ENCODE measurements at regions not wholly inside any gene's neighbourhood (a gene's known extent, or its start where the extent isn't known, plus 50 kb on each side); places are given as distances from the start of the nearest gene placed in this dataset.

DNA sequence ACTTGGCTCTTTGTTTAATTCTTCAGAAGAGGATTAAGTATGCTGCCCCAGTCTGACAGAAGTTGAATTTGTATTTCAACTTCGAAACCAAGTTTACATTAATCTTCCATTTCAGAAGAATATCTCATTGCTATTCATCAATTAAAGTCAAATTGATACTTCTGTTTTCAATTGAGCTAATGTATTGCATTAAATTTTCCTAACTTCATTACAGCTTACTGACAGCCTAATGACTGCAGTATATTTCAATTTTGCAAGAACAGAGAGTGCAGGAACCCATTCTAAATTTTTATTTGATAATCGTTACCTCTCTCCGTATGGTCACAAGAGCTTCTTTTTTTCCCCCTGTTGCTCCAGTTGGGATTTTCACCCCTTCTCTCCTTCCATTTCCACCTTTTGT lies 218.0 kb downstream of the CALCRL start:
- Histone ChIP-seq H3K4me3 (ENCODE audit: low read length) (no peak overlapping the region), H3K4me1 (ENCODE audit: control insufficient read depth, low read depth, low read length) (peaks cover 6% of the 10 kb centered on the region), H3K36me3 (ENCODE audit: control insufficient read depth, low read depth, low read length) (no peaks in the 10 kb centered on the region), H3K9me3 (ENCODE audit: control insufficient read depth, low read depth, low read length) (no peaks in the 10 kb centered on the region), H3K9ac (ENCODE audit: low read length) (no peak overlapping the region), H3K27ac (ENCODE audit: low read length) (no peak overlapping the region), H3K27me3 (ENCODE audit: control insufficient read depth, insufficient read depth, low read length) (no peaks in the 10 kb centered on the region)

DNA sequence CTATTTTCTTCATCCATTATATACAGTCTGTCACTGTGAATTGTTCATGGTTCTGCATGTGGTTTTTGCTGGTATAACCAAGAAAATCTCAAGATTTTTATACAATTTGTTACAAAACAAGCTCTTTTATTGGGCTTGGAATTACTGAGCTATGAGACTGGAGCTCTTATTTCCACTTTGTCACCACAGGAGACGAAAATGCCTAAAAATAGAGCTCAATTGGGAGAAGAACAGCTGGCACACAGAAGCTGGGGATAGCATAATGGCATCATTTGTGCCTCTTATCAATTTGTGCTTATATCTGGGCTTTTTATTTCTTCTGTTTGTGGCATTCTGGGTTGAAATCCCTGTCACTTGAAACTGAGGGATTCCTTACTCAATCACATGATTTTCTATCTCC lies 219.1 kb downstream of the CALCRL start:
- Histone ChIP-seq H3K27me3 (ENCODE audit: control insufficient read depth, insufficient read depth, low read length) (no peaks in the 10 kb centered on the region), H3K4me3 (ENCODE audit: low read length) (no peak overlapping the region), H3K9ac (ENCODE audit: low read length) (no peak overlapping the region), H3K9me3 (ENCODE audit: control insufficient read depth, low read depth, low read length) (peaks cover 7% of the 10 kb centered on the region), H3K36me3 (ENCODE audit: control insufficient read depth, low read depth, low read length) (no peaks in the 10 kb centered on the region), H3K4me1 (ENCODE audit: control insufficient read depth, low read depth, low read length) (peaks cover 14% of the 10 kb centered on the region), H3K27ac (ENCODE audit: low read length) (no peak overlapping the region)

DNA sequence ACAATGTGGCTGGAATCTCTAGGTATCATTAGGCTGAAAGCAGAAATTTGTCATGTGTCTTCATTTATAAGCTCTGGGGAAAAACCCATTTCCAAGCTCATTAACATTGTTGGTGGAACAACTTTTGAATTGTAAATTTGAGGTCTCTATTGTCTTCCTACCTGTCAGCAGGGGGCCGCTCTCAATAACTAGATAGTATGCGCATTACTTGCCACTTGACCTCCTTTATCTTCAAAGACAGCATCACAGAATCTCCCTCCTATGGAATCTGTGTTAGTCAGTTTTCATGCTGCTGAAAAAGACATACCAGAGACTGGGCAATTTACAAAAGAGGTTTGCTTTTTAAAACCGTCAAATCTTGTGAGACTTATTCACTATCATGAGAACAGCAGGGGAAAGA lies 223.1 kb downstream of the CALCRL start:
- peaks cover 22% of the 10 kb centered on the region for H3K9me3 ChIP-seq (ENCODE audit: control insufficient read depth, low read depth, low read length)

DNA sequence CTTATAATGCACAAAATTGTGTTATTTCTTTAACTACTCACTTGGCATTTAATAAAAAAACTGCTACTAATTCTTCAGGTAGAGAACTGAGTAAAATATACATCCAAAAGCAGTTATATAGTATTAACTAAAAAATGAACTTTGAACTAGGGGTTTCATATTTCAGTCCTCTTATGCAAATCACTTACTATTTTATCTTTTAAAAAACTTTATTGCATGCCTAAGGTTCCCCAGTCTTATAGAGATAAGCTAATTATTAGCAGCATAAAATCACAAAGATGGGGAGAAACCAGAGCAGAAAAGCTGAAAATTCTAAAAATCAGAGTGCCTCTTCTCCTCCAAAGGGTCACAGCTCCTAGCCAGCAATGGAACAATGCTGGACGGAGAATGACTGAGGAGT lies 228.0 kb downstream of the CALCRL start:
- Histone ChIP-seq H3K9ac (ENCODE audit: low read length) (no peak overlapping the region), H3K4me1 (ENCODE audit: control insufficient read depth, low read depth, low read length) (peaks cover 14% of the 10 kb centered on the region), H3K4me3 (ENCODE audit: low read length) (no peak overlapping the region), H3K27ac (ENCODE audit: low read length) (no peak overlapping the region), H3K9me3 (ENCODE audit: control insufficient read depth, low read depth, low read length) (peaks cover 22% of the 10 kb centered on the region), H3K36me3 (ENCODE audit: control insufficient read depth, low read depth, low read length) (no peaks in the 10 kb centered on the region), H3K27me3 (ENCODE audit: control insufficient read depth, insufficient read depth, low read length) (no peaks in the 10 kb centered on the region)

More for the DNA sequence above, 223.1 kb downstream of the CALCRL start:
- H3K36me3 ChIP-seq (ENCODE audit: control insufficient read depth, low read depth, low read length), result no peaks in the 10 kb centered on the region
- peaks cover 14% of the 10 kb centered on the region for H3K4me1 ChIP-seq (ENCODE audit: control insufficient read depth, low read depth, low read length)
- H3K27ac ChIP-seq (ENCODE audit: low read length), result no peak overlapping the region
- no peak overlapping the region for H3K9ac ChIP-seq (ENCODE audit: low read length)
- H3K27me3 ChIP-seq (ENCODE audit: control insufficient read depth, insufficient read depth, low read length), result no peaks in the 10 kb centered on the region
- peak overlapping the region; percentile 29 for H3K4me3 ChIP-seq (ENCODE audit: low read length)

DNA sequence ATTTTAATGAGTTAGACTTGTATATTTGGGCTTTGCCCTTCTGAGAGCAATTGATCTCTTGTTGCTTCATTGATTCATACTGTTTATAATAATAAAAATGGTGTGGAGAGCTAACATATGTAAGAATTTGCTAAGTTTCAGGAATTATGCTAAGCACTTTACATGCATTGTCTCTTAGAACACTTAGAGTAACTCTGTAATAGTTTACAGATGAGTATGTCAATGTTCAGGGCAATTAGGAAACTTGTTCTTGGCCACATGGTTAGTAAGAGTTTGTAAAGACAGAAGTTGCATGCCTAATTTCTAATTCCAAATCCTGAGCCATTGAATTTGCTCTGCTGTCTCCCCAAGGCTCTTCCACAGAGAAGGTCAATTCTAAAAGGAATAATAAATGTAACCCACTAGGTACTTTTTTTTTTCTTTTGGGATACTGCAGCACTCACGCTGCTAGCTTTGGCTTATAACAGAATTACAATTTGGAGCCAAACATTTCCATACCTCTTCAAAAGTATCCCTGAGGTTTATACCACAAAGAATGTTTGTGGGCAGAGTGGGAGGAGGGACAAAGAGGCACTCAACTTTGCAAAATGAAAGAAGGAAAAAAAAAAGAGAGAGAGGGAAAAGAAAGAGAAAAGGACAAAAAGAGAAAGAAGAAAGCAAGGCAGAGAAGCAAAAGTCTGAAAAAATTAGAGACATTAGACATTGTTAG lies 232.4 kb downstream of the CALCRL start:
- Histone ChIP-seq H3K9me3 (ENCODE audit: control insufficient read depth, low read depth, low read length) (no peaks in the 10 kb centered on the region), H3K36me3 (ENCODE audit: control insufficient read depth, low read depth, low read length) (no peaks in the 10 kb centered on the region), H3K4me1 (ENCODE audit: control insufficient read depth, low read depth, low read length) (peaks cover 5% of the 10 kb centered on the region), H3K9ac (ENCODE audit: low read length) (no peak overlapping the region), H3K4me3 (ENCODE audit: low read length) (no peak overlapping the region), H3K27ac (ENCODE audit: low read length) (no peak overlapping the region), H3K27me3 (ENCODE audit: control insufficient read depth, insufficient read depth, low read length) (no peaks in the 10 kb centered on the region)

DNA sequence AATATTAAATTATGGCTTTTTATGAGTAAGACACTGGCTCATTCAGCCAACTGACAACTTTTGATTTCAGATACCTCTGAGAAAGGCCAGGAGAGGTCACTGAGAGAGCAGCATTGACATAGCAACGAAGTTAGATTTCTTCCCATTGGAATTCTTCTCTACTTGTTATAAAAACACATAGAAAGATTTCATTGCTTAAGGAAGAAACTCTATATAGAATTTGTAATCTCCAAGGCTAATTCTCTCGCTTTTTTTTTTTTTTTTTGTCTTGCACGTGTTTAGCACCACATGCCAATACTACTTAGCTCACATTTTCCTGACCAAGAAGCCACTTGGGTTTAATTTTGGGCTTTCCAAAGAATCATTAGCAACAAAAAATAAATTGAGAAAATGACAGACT lies 233.7 kb downstream of the CALCRL start:
- Histone ChIP-seq H3K27me3 (ENCODE audit: control insufficient read depth, insufficient read depth, low read length) (no peaks in the 10 kb centered on the region), H3K9ac (ENCODE audit: low read length) (no peak overlapping the region), H3K4me3 (ENCODE audit: low read length) (no peak overlapping the region), H3K27ac (ENCODE audit: low read length) (no peak overlapping the region), H3K9me3 (ENCODE audit: control insufficient read depth, low read depth, low read length) (no peaks in the 10 kb centered on the region), H3K36me3 (ENCODE audit: control insufficient read depth, low read depth, low read length) (no peaks in the 10 kb centered on the region), H3K4me1 (ENCODE audit: control insufficient read depth, low read depth, low read length) (peaks cover 5% of the 10 kb centered on the region)

DNA sequence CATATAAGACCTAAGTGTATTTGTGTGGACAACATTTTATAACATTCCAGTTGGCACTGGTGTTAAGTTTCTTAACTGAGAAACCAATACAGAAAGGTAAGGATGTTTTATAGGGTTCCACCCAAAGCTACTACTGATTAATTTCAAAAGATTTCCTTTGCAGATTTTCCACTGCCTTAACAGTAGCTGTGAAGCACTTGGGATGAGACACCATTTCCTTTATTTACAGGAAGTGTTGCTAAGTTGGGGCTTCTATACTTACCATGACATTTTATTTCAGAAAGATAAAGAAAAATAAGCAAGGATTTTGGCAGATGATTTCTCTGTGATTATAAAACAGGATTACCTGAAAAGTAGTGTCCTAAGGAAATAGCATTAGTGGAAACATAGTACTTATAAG lies 234.3 kb downstream of the CALCRL start:
- H3K36me3 ChIP-seq (ENCODE audit: control insufficient read depth, low read depth, low read length), result no peaks in the 10 kb centered on the region
- no peak overlapping the region for H3K27ac ChIP-seq (ENCODE audit: low read length)
- H3K9ac ChIP-seq (ENCODE audit: low read length), result no peak overlapping the region
- peaks cover 5% of the 10 kb centered on the region for H3K4me1 ChIP-seq (ENCODE audit: control insufficient read depth, low read depth, low read length)
- no peaks in the 10 kb centered on the region for H3K27me3 ChIP-seq (ENCODE audit: control insufficient read depth, insufficient read depth, low read length)
- no peaks in the 10 kb centered on the region for H3K9me3 ChIP-seq (ENCODE audit: control insufficient read depth, low read depth, low read length)
- H3K4me3 ChIP-seq (ENCODE audit: low read length), result no peak overlapping the region

DNA sequence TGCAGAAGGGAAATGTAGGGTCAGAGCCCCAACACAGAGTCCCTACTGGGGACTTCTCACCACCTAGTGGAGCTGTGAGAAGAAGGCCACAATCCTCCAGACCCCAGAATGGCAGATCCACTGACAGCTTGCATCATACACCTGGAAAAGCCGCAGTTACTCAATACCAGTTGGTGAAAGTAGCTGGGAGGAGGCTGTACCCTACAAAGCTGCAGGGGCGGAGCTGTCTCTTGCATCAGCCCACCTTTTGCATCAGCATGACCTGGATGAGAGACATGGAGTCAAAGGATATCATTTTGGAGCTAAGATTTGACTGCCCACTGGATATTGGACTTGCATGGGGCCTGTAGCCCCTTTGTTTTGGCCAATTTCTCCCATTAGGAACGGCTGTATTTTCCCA lies 237.3 kb downstream of the CALCRL start:
- H3K27ac ChIP-seq (ENCODE audit: low read length), result no peak overlapping the region
- H3K4me3 ChIP-seq (ENCODE audit: low read length), result no peak overlapping the region
- H3K9ac ChIP-seq (ENCODE audit: low read length), result no peak overlapping the region
- H3K36me3 ChIP-seq (ENCODE audit: control insufficient read depth, low read depth, low read length), result no peaks in the 10 kb centered on the region
- H3K4me1 ChIP-seq (ENCODE audit: control insufficient read depth, low read depth, low read length), result peaks cover 4% of the 10 kb centered on the region
- H3K27me3 ChIP-seq (ENCODE audit: control insufficient read depth, insufficient read depth, low read length), result no peaks in the 10 kb centered on the region
- no peaks in the 10 kb centered on the region for H3K9me3 ChIP-seq (ENCODE audit: control insufficient read depth, low read depth, low read length)

DNA sequence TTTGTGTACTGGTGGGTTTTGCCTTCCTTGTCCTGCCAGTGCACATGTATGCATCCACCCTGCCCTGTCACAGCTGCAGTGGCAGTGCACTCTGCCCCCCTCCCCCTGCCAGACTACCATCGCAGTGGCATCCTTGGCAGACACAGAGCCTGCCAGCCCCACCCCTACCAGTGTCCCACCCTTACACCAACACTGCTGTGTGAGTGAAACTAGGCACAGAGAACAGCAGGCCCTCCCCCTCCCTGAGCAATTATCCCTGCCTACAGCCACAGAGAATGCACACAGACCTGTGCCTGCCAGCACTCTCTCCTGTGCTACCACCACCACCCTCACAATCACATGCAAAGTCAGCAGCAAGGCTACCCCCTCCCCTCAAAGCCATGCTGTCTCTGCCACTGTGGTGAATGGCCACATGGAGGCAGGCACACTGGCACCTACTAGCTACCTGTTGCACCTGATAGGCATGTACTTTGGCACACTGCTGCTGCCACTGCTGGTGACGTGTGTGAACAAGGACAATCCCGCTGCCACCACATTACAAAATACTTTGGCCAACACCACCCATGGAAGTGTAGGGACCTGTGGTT lies 239.8 kb downstream of the CALCRL start:
- H3K4me1 ChIP-seq (ENCODE audit: control insufficient read depth, low read depth, low read length), result no peaks in the 10 kb centered on the region
- no peaks in the 10 kb centered on the region for H3K36me3 ChIP-seq (ENCODE audit: control insufficient read depth, low read depth, low read length)
- H3K27ac ChIP-seq (ENCODE audit: low read length), result no peak overlapping the region
- H3K27me3 ChIP-seq (ENCODE audit: control insufficient read depth, insufficient read depth, low read length), result no peaks in the 10 kb centered on the region
- H3K4me3 ChIP-seq (ENCODE audit: low read length), result no peak overlapping the region
- H3K9ac ChIP-seq (ENCODE audit: low read length), result no peak overlapping the region
- no peaks in the 10 kb centered on the region for H3K9me3 ChIP-seq (ENCODE audit: control insufficient read depth, low read depth, low read length)

DNA sequence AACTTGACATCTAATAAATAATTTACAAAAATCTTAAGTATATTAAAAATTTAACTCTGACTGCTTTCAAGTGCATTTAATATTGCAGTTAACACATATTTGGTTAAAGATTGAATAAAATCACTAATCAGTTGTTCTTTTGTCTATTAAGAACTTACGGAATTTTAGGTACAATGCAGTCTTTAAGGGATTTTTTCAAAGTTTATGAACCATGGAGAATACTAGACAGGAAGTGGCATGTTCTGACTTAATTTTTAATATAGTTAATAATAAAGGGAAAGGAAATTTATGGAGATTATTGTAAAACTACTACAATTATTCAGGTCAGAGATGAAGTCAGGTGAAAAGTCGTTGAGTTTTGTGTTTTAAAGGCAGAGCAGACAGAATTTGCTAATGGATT lies 240.9 kb downstream of the CALCRL start:
- Histone ChIP-seq H3K9ac (ENCODE audit: low read length) (no peak overlapping the region), H3K9me3 (ENCODE audit: control insufficient read depth, low read depth, low read length) (no peaks in the 10 kb centered on the region), H3K36me3 (ENCODE audit: control insufficient read depth, low read depth, low read length) (no peaks in the 10 kb centered on the region), H3K4me3 (ENCODE audit: low read length) (no peak overlapping the region), H3K27me3 (ENCODE audit: control insufficient read depth, insufficient read depth, low read length) (no peaks in the 10 kb centered on the region), H3K4me1 (ENCODE audit: control insufficient read depth, low read depth, low read length) (no peaks in the 10 kb centered on the region), H3K27ac (ENCODE audit: low read length) (no peak overlapping the region)

DNA sequence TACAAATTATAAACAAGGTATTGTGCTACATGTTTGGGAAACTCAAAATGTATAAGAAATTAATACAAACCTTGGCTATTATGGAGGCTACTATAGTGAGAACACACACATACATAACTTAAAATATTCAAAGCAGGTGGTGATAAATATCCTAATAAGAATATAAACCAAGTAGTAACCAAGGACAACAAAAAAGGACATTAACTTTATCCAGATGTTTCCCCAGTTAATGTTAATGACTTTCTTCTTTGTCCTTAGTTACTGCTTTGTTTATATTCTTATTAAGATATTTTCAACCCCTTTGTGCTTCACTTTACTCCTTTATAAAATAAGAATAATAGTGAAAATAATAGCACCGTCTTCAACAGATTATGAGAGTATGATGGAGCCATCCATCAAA lies 241.6 kb downstream of the CALCRL start:
- Histone ChIP-seq H3K9me3 (ENCODE audit: control insufficient read depth, low read depth, low read length) (no peaks in the 10 kb centered on the region), H3K36me3 (ENCODE audit: control insufficient read depth, low read depth, low read length) (no peaks in the 10 kb centered on the region), H3K4me3 (ENCODE audit: low read length) (no peak overlapping the region), H3K9ac (ENCODE audit: low read length) (no peak overlapping the region), H3K27me3 (ENCODE audit: control insufficient read depth, insufficient read depth, low read length) (no peaks in the 10 kb centered on the region), H3K4me1 (ENCODE audit: control insufficient read depth, low read depth, low read length) (no peaks in the 10 kb centered on the region), H3K27ac (ENCODE audit: low read length) (no peak overlapping the region)

DNA sequence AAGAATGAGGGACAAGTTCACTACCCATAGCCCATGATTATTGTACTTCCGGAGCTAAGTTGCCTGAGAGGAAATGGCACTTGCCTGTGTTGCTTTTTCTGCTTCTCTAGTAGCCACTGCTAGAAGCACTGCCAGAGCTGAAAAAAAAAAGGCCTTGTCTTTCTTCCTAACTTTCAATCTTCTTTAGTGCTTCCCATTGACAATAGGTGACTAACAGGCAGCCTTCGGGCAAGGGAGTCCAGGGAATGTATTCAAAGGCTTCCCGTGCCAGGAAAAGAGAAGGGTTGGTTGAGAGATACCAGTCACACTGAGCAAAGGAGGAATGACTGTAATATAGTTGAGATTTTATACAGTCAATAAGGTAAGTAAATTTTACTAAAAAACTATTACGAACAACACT lies 242.0 kb downstream of the CALCRL start:
- Histone ChIP-seq H3K4me3 (ENCODE audit: low read length) (no peak overlapping the region), H3K36me3 (ENCODE audit: control insufficient read depth, low read depth, low read length) (no peaks in the 10 kb centered on the region), H3K4me1 (ENCODE audit: control insufficient read depth, low read depth, low read length) (no peaks in the 10 kb centered on the region), H3K9me3 (ENCODE audit: control insufficient read depth, low read depth, low read length) (no peaks in the 10 kb centered on the region), H3K9ac (ENCODE audit: low read length) (no peak overlapping the region), H3K27ac (ENCODE audit: low read length) (no peak overlapping the region), H3K27me3 (ENCODE audit: control insufficient read depth, insufficient read depth, low read length) (no peaks in the 10 kb centered on the region)
